GM21737 (cell line): ENCODE measurements at regions not wholly inside any gene's neighbourhood (a gene's known extent, or its start where the extent isn't known, plus 50 kb on each side); places are given as distances from the start of the nearest gene placed in this dataset.

Experiments
- ATAC-seq: cut with Tn5 transposase; IDR thresholded peaks from one replicate; pipeline ENCODE4 v1.9.1; 2021; ENCODE audit warnings: mild to moderate bottlenecking, moderate library complexity; ENCODE audit not compliant: unreplicated experiment

- no peak for ATAC-seq
Observed at GRCh38 chr12:87794854-87795253, 234.3 kb downstream of the C12orf50 start.

- ATAC-seq, result no peak
Observed at GRCh38 chr12:87793131-87793530, 236.1 kb downstream of the C12orf50 start.

- ATAC-seq, result no peak
Observed at GRCh38 chr12:87784350-87784749, 244.9 kb downstream of the C12orf50 start.

- no peak for ATAC-seq
Observed at GRCh38 chr12:87783467-87783866, 245.7 kb downstream of the C12orf50 start.

GRCh38 chr12:87782838-87783237 is 246.4 kb downstream of the C12orf50 start:
- ATAC-seq, result no peak

GRCh38 chr12:87779858-87780498 is 249.2 kb downstream of the C12orf50 start:
- ATAC-seq, result no peak

- ATAC-seq, result no peak
Observed at GRCh38 chr12:87779016-87779415, 250.2 kb downstream of the C12orf50 start.

- no peak for ATAC-seq
Observed at GRCh38 chr12:87778065-87778464, 251.1 kb downstream of the C12orf50 start.

GRCh38 chr12:87775784-87776183 is 253.4 kb downstream of the C12orf50 start:
- no peak for ATAC-seq

- ATAC-seq, result no peak
Observed at GRCh38 chr12:87775051-87775450, 254.2 kb downstream of the C12orf50 start.

GRCh38 chr12:87772401-87772800 is 256.8 kb downstream of the C12orf50 start:
- no peak for ATAC-seq

GRCh38 chr12:87768501-87769287 is 260.5 kb downstream of the C12orf50 start:
- no peak for ATAC-seq

GRCh38 chr12:87766044-87766443 is 263.2 kb downstream of the C12orf50 start:
- no peak for ATAC-seq

- no peak for ATAC-seq
Observed at GRCh38 chr12:87760943-87761342, 268.3 kb downstream of the C12orf50 start.

- ATAC-seq, result no peak
Observed at GRCh38 chr12:87758271-87758670, 270.9 kb downstream of the C12orf50 start.

GRCh38 chr12:87756721-87757120 is 272.5 kb downstream of the C12orf50 start:
- no peak for ATAC-seq

GRCh38 chr12:87756111-87756510 is 273.1 kb downstream of the C12orf50 start:
- ATAC-seq, result no peak

- no peak for ATAC-seq
Observed at GRCh38 chr12:87728931-87729593, 300.1 kb downstream of the C12orf50 start.

- ATAC-seq, result no peak
Observed at GRCh38 chr12:87720967-87721366, 308.2 kb downstream of the C12orf50 start.

- ATAC-seq, result no peak
Observed at GRCh38 chr12:87704374-87704773, 324.8 kb downstream of the C12orf50 start.

GRCh38 chr12:87690236-87690810 is 338.9 kb downstream of the C12orf50 start:
- ATAC-seq, result no peak

- no peak for ATAC-seq
Observed at GRCh38 chr12:87689196-87689595, 340.0 kb downstream of the C12orf50 start.
